NB4 (cell line): ENCODE measurements at regions not wholly inside any gene's neighbourhood (a gene's known extent, or its start where the extent isn't known, plus 50 kb on each side); places are given as distances from the start of the nearest gene placed in this dataset.

Experiments used
- MYC ChIP-seq: IDR thresholded peaks from 2 replicates; pipeline ENCODE4 v1.6.1; 2011; ENCODE audit warnings: low read depth, low read length
- TF ChIP-seq, protein P1 (sequence below): IDR thresholded peaks from one replicate; pipeline ENCODE4 v1.5.1; 2012; ENCODE audit warnings: low read depth, low read length
- TF ChIP-seq, protein P2 (sequence below): IDR thresholded peaks from 2 replicates; pipeline ENCODE4 v1.6.1; 2011; ENCODE audit warnings: low read depth, low read length

DNA sequence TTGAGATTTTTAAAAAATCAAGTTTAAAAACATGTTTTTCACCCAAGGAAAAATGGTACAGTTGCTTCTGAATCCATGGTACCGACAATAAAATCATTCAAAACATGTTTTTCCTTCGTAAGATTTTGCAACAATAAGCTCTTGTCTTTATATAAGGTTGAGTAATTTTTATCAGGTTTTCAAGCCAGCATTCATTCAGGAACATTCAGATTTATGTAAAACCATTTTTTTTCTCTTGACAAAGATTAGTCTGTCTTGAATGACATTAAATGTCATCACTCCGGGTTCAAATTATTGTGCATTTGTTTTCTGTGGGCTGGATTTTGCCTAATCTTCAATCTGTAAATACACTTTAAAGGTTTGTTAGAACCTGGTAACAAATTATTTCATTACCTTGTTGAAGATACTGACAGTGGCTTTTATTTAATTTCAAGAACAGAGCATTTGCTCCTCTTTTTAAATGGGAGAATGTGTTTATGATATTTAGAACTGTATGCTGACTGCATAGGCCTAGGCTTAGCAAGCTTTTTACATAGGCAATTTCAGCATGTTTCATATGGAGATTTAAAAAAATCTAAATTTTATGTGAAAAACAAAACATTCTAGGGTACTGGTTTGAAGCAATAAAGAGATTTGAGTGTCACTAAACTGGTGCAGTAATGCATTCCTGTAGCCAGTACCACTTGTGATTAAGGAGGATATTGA is 336.4 kb upstream of the HAND2 start:
- TF ChIP-seq, protein P1, sequence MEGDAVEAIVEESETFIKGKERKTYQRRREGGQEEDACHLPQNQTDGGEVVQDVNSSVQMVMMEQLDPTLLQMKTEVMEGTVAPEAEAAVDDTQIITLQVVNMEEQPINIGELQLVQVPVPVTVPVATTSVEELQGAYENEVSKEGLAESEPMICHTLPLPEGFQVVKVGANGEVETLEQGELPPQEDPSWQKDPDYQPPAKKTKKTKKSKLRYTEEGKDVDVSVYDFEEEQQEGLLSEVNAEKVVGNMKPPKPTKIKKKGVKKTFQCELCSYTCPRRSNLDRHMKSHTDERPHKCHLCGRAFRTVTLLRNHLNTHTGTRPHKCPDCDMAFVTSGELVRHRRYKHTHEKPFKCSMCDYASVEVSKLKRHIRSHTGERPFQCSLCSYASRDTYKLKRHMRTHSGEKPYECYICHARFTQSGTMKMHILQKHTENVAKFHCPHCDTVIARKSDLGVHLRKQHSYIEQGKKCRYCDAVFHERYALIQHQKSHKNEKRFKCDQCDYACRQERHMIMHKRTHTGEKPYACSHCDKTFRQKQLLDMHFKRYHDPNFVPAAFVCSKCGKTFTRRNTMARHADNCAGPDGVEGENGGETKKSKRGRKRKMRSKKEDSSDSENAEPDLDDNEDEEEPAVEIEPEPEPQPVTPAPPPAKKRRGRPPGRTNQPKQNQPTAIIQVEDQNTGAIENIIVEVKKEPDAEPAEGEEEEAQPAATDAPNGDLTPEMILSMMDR = no peak
- TF ChIP-seq, protein P2, sequence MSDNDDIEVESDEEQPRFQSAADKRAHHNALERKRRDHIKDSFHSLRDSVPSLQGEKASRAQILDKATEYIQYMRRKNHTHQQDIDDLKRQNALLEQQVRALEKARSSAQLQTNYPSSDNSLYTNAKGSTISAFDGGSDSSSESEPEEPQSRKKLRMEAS = no peak
- no peak for TF ChIP-seq MYC
